GM12878 (cell line): ENCODE measurements at regions not wholly inside any gene's neighbourhood (a gene's known extent, or its start where the extent isn't known, plus 50 kb on each side); places are given as distances from the start of the nearest gene placed in this dataset.

Experiments
- ATAC-seq: fragments of 200-7000 bp; cut with Tn5 transposase; 3 replicates; pipeline ENCODE4 v1.9.1; 2020; ENCODE audit warnings: mild to moderate bottlenecking, moderate library complexity
- BruUV-seq: library from RNA; stranded (reverse); fragments of 400-500 nt; replicated peaks from 2 replicates; lab custom pipeline; 2021; lab: Mats Ljungman, UMichigan
- CTCF ChIA-PET: fragments of 300-600 bp; sonication (Branson Sonifier 250); formaldehyde crosslinking; extraction: SDS; loops from one replicate; lab custom pipeline; 2021; ENCODE audit warnings: inconsistent platforms; lab: Yijun Ruan, JAX
- POLR2A ChIA-PET: fragments of 350-600 bp; formaldehyde crosslinking; extraction: SDS; loops from one replicate; lab custom pipeline; 2021; ENCODE audit warnings: inconsistent platforms; lab: Charles Lee
- RAD21 ChIA-PET: fragments of 300-600 bp; sonication (Branson Sonifier 250); formaldehyde crosslinking; loops from one replicate; lab custom pipeline; 2023; ENCODE audit warnings: antibody characterized with exemption; ENCODE audit not compliant: unreplicated experiment; lab: Charles Lee
- SMC1A ChIA-PET: fragments of 300-600 bp; sonication (Branson Sonifier 250); formaldehyde crosslinking; loops from one replicate; lab custom pipeline; 2023; ENCODE audit not compliant: unreplicated experiment, uncharacterized antibody; lab: Charles Lee
- DNase-seq: peaks from one replicate; pipeline ENCODE4 v3.0.0-alpha.2; 2011; ENCODE audit warnings: low read depth, low spot score
- FAIRE-seq: peaks from 3 replicates; lab custom pipeline; 2011; peaks lifted over from hg19 to GRCh38; lab: Jason Lieb, UNC
- H2AFZ ChIP-seq: 2 replicates; pipeline ENCODE4 v1.6.0; 2011; ENCODE audit warnings: low read depth, low read length, control low read depth; ENCODE audit not compliant: control insufficient read depth
- H3K27ac ChIP-seq: 2 replicates; pipeline ENCODE4 v1.5.1; 2011; ENCODE audit warnings: control low read depth; ENCODE audit not compliant: control insufficient read depth, insufficient read depth
- H3K27me3 ChIP-seq, 2 experiments: replicated peaks in 1 of 2; 2 replicates each; pipeline versions ENCODE4 v1.6.0 to v1.6.1; 2011; ENCODE audit warnings: low read length in 1 of 2; ENCODE audit not compliant: control insufficient read depth in 2 of 2, insufficient read depth in 2 of 2
- H3K36me3 ChIP-seq, 2 experiments: 2 replicates each; pipeline ENCODE4 v1.5.1; 2011; ENCODE audit warnings: low read length in 1 of 2; ENCODE audit not compliant: control insufficient read depth in 2 of 2, insufficient read depth in 2 of 2
- H3K4me1 ChIP-seq: 2 replicates; pipeline ENCODE4 v1.6.1; 2011; ENCODE audit warnings: mild to moderate bottlenecking, low read length, moderate library complexity, mixed read lengths; ENCODE audit not compliant: control insufficient read depth, insufficient read depth
- H3K4me2 ChIP-seq: 2 replicates; pipeline ENCODE4 v1.6.0; 2011; ENCODE audit warnings: control low read depth; ENCODE audit not compliant: control insufficient read depth, insufficient read depth
- H3K4me3 ChIP-seq: fragments of 200-600 bp; sonication (generic); 2 replicates; pipeline ENCODE4 v1.5.1; 2016
- H3K79me2 ChIP-seq: 2 replicates; pipeline ENCODE4 v1.6.0; 2011; ENCODE audit warnings: low read length; ENCODE audit not compliant: control insufficient read depth, insufficient read depth
- H3K9ac ChIP-seq: 2 replicates; pipeline ENCODE4 v1.8.0; 2011; ENCODE audit warnings: low read length, control low read depth, mixed read lengths; ENCODE audit not compliant: control insufficient read depth, insufficient read depth
- H3K9me3 ChIP-seq: replicated peaks from 3 replicates; pipeline ENCODE4 v1.5.1; 2011; ENCODE audit warnings: mild to moderate bottlenecking, low read length; ENCODE audit not compliant: control insufficient read depth, insufficient read depth
- H4K20me1 ChIP-seq: 2 replicates; pipeline ENCODE4 v1.6.0; 2011; ENCODE audit not compliant: control insufficient read depth, insufficient read depth
- CBX3 ChIP-seq: fragments of 200-600 bp; sonication (generic); IDR thresholded peaks from 2 replicates; pipeline ENCODE4 v1.6.1; 2016; ENCODE audit warnings: low read depth, borderline replicate concordance
- CEBPB ChIP-seq, 2 experiments: fragments of 150-350 bp in 1 of 2; IDR thresholded peaks; 2 replicates each; pipeline ENCODE4 v1.6.1; 2012 to 2014; ENCODE audit warnings: low read depth in 2 of 2, low read length in 2 of 2, borderline replicate concordance in 1 of 2, inconsistent platforms in 1 of 2
- EZH2 ChIP-seq: IDR thresholded peaks from 2 replicates; pipeline ENCODE4 v1.6.1; 2012; ENCODE audit warnings: low read depth, mild to moderate bottlenecking, control low read depth, inconsistent platforms, low read length, borderline replicate concordance; ENCODE audit not compliant: control insufficient read depth
- FOS ChIP-seq: IDR thresholded peaks from 3 replicates; pipeline ENCODE4 v1.6.1; 2011; ENCODE audit warnings: borderline replicate concordance; ENCODE audit not compliant: insufficient read length; ENCODE audit errors: extremely low read depth
- IRF4 ChIP-seq: IDR thresholded peaks from 2 replicates; pipeline ENCODE4 v1.6.1; 2011; ENCODE audit warnings: low read depth, low read length
- IRF5 ChIP-seq: fragments of 450-650 bp; IDR thresholded peaks from 2 replicates; pipeline ENCODE4 v1.6.1; 2017; ENCODE audit warnings: borderline replicate concordance
- KAT2A ChIP-seq: conservative IDR thresholded peaks from 2 replicates; pipeline ENCODE4 v1.6.1; 2011; ENCODE audit warnings: low read depth, low read length; ENCODE audit not compliant: control insufficient read depth
- KLF5 ChIP-seq: fragments of 450-650 bp; IDR thresholded peaks from 2 replicates; pipeline ENCODE4 v1.6.1; 2014; ENCODE audit warnings: mild to moderate bottlenecking; ENCODE audit not compliant: partially characterized antibody
- PKNOX1 ChIP-seq: fragments of 450-650 bp; IDR thresholded peaks from 2 replicates; pipeline ENCODE4 v1.6.1; 2016; ENCODE audit warnings: mild to moderate bottlenecking
- PRDM15 ChIP-seq: fragments of 450-650 bp; formaldehyde crosslinking; IDR thresholded peaks from 2 replicates; pipeline ENCODE4 v1.4.0; 2020; ENCODE audit warnings: mild to moderate bottlenecking, moderate library complexity
- RAD21 ChIP-seq: IDR thresholded peaks from 2 replicates; pipeline ENCODE4 v1.6.1; 2011; ENCODE audit warnings: mild to moderate bottlenecking, low read depth, low read length, moderate library complexity; ENCODE audit not compliant: insufficient read depth
- RB1 ChIP-seq: fragments of 450-650 bp; formaldehyde crosslinking; IDR thresholded peaks from 2 replicates; pipeline ENCODE4 v1.6.1; 2017; ENCODE audit warnings: mild to moderate bottlenecking, borderline replicate concordance
- RBBP5 ChIP-seq: fragments of 200-600 bp; sonication (generic); conservative IDR thresholded peaks from 2 replicates; pipeline ENCODE4 v1.6.1; 2016
- TCF12 ChIP-seq: IDR thresholded peaks from 2 replicates; pipeline ENCODE4 v1.6.1; 2011; ENCODE audit warnings: low read depth, mild to moderate bottlenecking, low read length
- TCF3 ChIP-seq: IDR thresholded peaks from 2 replicates; pipeline ENCODE4 v1.6.1; 2012; ENCODE audit warnings: low read depth, mild to moderate bottlenecking, low read length, borderline replicate concordance; ENCODE audit not compliant: insufficient read depth
- TCF7 ChIP-seq: IDR thresholded peaks from 2 replicates; pipeline ENCODE4 v1.6.1; 2014; ENCODE audit warnings: antibody characterized with exemption, borderline replicate concordance
- USF1 ChIP-seq: IDR thresholded peaks from 2 replicates; pipeline ENCODE4 v1.6.1; 2011; ENCODE audit warnings: borderline replicate concordance, low read depth, mild to moderate bottlenecking, moderate library complexity, mixed read lengths, low read length; ENCODE audit not compliant: insufficient read depth; ENCODE audit errors: extremely low read length
- YY1 ChIP-seq: IDR thresholded peaks from 2 replicates; pipeline ENCODE4 v1.6.1; 2011; ENCODE audit warnings: low read depth, mild to moderate bottlenecking, low read length
- WGBS: methylation state at CpG from one replicate; pipeline ENCODE4 v1.1.6; 2016; ENCODE audit warnings: low lambda C conversion rate; ENCODE audit not compliant: insufficient replicate concordance, insufficient coverage; ENCODE audit errors: missing lambda C conversion rate; 5-methylcytosine and 5-hydroxymethylcytosine counted together
- in situ Hi-C: fragments of 300-500 bp; cut with MboI; formaldehyde crosslinking; loops from 9 replicates; pipeline ENCODE4 v1.14.3; 2018; ENCODE audit warnings: mixed read lengths
- intact Hi-C: fragments of 100-400 bp; cut with micrococcal nuclease; formaldehyde crosslinking; loops from one replicate; pipeline ENCODE4 v1.14.2; 2022; ENCODE audit not compliant: unreplicated experiment

GRCh38 chr18:78309307-78309706, 670.3 kb upstream of the SALL3 start:
- Histone ChIP-seq H3K27ac (no peak overlapping the region), H3K4me2 (no peak overlapping the region), H4K20me1 (no peaks in the 10 kb centered on the region), H3K79me2 (no peaks in the 10 kb centered on the region), H2AFZ (no peak overlapping the region), H3K9ac (no peak overlapping the region), H3K4me3 (no peak overlapping the region), H3K4me1 (no peaks in the 10 kb centered on the region), H3K27me3 (no peaks in the 10 kb centered on the region), H3K9me3 (no peaks in the 10 kb centered on the region; the same call in 2 of the 3 replicates), H3K36me3 (no peaks in the 10 kb centered on the region)
- in situ Hi-C loops (no loop called here), intact Hi-C loops (no loop called here)
- no peak for TF ChIP-seq PKNOX1
- TF ChIP-seq EZH2: no peak
- no peak for TF ChIP-seq TCF3
- no peak for TF ChIP-seq IRF5
- TF ChIP-seq RBBP5: no peak
- TF ChIP-seq TCF12: no peak
- no peak for TF ChIP-seq CBX3
- TF ChIP-seq YY1: no peak
- TF ChIP-seq USF1: no peak
- no peak for TF ChIP-seq CEBPB (IDR thresholded peaks at IDR 0.05; ENCODE audit: borderline replicate concordance in 1 of 2, low read depth in 2 of 2, low read length in 2 of 2)
- no peak for TF ChIP-seq IRF4
- TF ChIP-seq KLF5: no peak
- TF ChIP-seq FOS: no peak
- TF ChIP-seq KAT2A: no peak
- no peak for TF ChIP-seq RB1
- no peak for TF ChIP-seq PRDM15
- TF ChIP-seq RAD21: no peak
- TF ChIP-seq TCF7: no peak
- ChIA-PET SMC1A (no interaction called here), POLR2A (no interaction called here), CTCF (interaction anchor here (0.6 kb wide), 1 partner anchor 102 kb away, joined by 3 read pairs; no protein-coding TSS in a partner anchor), RAD21 (no interaction called here)
- BruUV-seq: no TSS peak
- no peak for DNase-seq
- WGBS: 59% methylated on average over 40 of the region's 42 CpGs
- no peak for FAIRE-seq
- ATAC-seq: no peak
